SK-N-SH treated with all-trans-retinoic acid at 6 μM for 48 hours (cell line): ENCODE measurements at regions not wholly inside any gene's neighbourhood (a gene's known extent, or its start where the extent isn't known, plus 50 kb on each side); places are given as distances from the start of the nearest gene placed in this dataset.

ENCODE experiments used
- BACH2 ChIP-seq: fragments of 250-450 bp; sonication (Bioruptor Pico); IDR thresholded peaks from 2 replicates; pipeline ENCODE4 v1.9.0; 2021; ENCODE audit warnings: mild to moderate bottlenecking, borderline replicate concordance
- GLIS3 ChIP-seq: fragments of 250-450 bp; sonication (Bioruptor Pico); IDR thresholded peaks from 2 replicates; pipeline ENCODE4 v1.5.0; 2020; ENCODE audit warnings: mild to moderate bottlenecking, moderate library complexity
- ZFP3 ChIP-seq: fragments of 250-450 bp; sonication (Bioruptor Pico); IDR thresholded peaks from 2 replicates; pipeline ENCODE4 v1.5.0; 2020; ENCODE audit warnings: mild to moderate bottlenecking, moderate library complexity
- TF ChIP-seq, protein P1 (sequence below): fragments of 250-450 bp; sonication (Bioruptor Pico); IDR thresholded peaks from 2 replicates; pipeline ENCODE4 v1.8.0; 2020; ENCODE audit warnings: mild to moderate bottlenecking, moderate library complexity, borderline replicate concordance

- TF ChIP-seq, protein P1, sequence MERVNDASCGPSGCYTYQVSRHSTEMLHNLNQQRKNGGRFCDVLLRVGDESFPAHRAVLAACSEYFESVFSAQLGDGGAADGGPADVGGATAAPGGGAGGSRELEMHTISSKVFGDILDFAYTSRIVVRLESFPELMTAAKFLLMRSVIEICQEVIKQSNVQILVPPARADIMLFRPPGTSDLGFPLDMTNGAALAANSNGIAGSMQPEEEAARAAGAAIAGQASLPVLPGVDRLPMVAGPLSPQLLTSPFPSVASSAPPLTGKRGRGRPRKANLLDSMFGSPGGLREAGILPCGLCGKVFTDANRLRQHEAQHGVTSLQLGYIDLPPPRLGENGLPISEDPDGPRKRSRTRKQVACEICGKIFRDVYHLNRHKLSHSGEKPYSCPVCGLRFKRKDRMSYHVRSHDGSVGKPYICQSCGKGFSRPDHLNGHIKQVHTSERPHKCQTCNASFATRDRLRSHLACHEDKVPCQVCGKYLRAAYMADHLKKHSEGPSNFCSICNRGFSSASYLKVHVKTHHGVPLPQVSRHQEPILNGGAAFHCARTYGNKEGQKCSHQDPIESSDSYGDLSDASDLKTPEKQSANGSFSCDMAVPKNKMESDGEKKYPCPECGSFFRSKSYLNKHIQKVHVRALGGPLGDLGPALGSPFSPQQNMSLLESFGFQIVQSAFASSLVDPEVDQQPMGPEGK (CRISPR knock-in tag), result no peak
- no peak for TF ChIP-seq ZFP3 (CRISPR knock-in tag)
- TF ChIP-seq BACH2 (CRISPR knock-in tag), result no peak
- TF ChIP-seq GLIS3, result no peak
Observed at GRCh38 chr6:144854654-144855053, 569.5 kb downstream of the UTRN start.
